K562 (cell line): ENCODE measurements at regions not wholly inside any gene's neighbourhood (a gene's known extent, or its start where the extent isn't known, plus 50 kb on each side); places are given as distances from the start of the nearest gene placed in this dataset.

Source experiments
- AFF4 ChIP-seq: sonication (generic); formaldehyde crosslinking; IDR thresholded peaks from 2 replicates; pipeline ENCODE4 v1.8.0; 2023; ENCODE audit warnings: mild to moderate bottlenecking, missing genetic modification reagents
- ARNT ChIP-seq, 2 experiments: fragments of 450-650 bp; IDR thresholded peaks; 2 replicates each; pipeline ENCODE4 v1.6.1; 2016; ENCODE audit warnings: mild to moderate bottlenecking in 1 of 2
- BCOR ChIP-seq: fragments of 450-650 bp; IDR thresholded peaks from 2 replicates; pipeline ENCODE4 v1.6.1; 2016
- CAMTA2 ChIP-seq: fragments of 250-450 bp; sonication (Bioruptor Pico); conservative IDR thresholded peaks from 2 replicates; pipeline ENCODE4 v1.5.1; 2022
- CREB3 ChIP-seq: fragments of 450-650 bp; conservative IDR thresholded peaks from 2 replicates; pipeline ENCODE4 v1.6.1; 2016; ENCODE audit warnings: missing genetic modification characterization, low read depth, mild to moderate bottlenecking, missing compliant biosample characterization, moderate library complexity
- CREB3L1 ChIP-seq: fragments of 450-650 bp; IDR thresholded peaks from 2 replicates; pipeline ENCODE4 v1.6.1; 2014; ENCODE audit warnings: low read depth, mild to moderate bottlenecking, moderate library complexity, borderline replicate concordance
- FIP1L1 ChIP-seq: fragments of 200-400 bp; formaldehyde crosslinking; IDR thresholded peaks from 2 replicates; pipeline ENCODE4 v1.6.1; 2018; ENCODE audit warnings: mild to moderate bottlenecking, low read depth, low read length; ENCODE audit not compliant: poor library complexity, severe bottlenecking
- HMGN3 ChIP-seq: IDR thresholded peaks from 2 replicates; pipeline ENCODE4 v1.6.1; 2011; ENCODE audit warnings: borderline replicate concordance, low read depth, mild to moderate bottlenecking, mixed read lengths, low read length; ENCODE audit not compliant: insufficient read length; ENCODE audit errors: extremely low read depth
- RUNX1 ChIP-seq: sonication (generic); IDR thresholded peaks from 2 replicates; pipeline ENCODE4 v1.6.1; 2016; ENCODE audit warnings: antibody characterized with exemption, low read depth
- SPI1 ChIP-seq: IDR thresholded peaks from 2 replicates; pipeline ENCODE4 v1.6.1; 2011; ENCODE audit warnings: low read depth, low read length, control low read depth, borderline replicate concordance
- TAL1 ChIP-seq: fragments of 450-650 bp; IDR thresholded peaks from 2 replicates; pipeline ENCODE4 v1.6.1; 2016; ENCODE audit warnings: mild to moderate bottlenecking
- TEAD4 ChIP-seq, 2 experiments: sonication (generic) in 1 of 2; formaldehyde crosslinking in 1 of 2; IDR thresholded peaks; 2 replicates each; pipeline versions ENCODE4 v1.6.1 to v1.8.0; 2012 to 2022; ENCODE audit warnings: borderline replicate concordance in 1 of 2, inconsistent platforms in 1 of 2, low read length in 1 of 2, mild to moderate bottlenecking in 1 of 2, missing genetic modification reagents in 1 of 2
- ZBTB34 ChIP-seq: fragments of 250-450 bp; sonication (Bioruptor Pico); IDR thresholded peaks from 2 replicates; pipeline ENCODE4 v1.8.0; 2021; ENCODE audit warnings: mild to moderate bottlenecking, moderate library complexity
- ZNF23 ChIP-seq: fragments of 250-450 bp; sonication (Bioruptor Pico); IDR thresholded peaks from 2 replicates; pipeline ENCODE4 v1.4.0; 2020; ENCODE audit warnings: mild to moderate bottlenecking
- ZNF316 ChIP-seq: fragments of 450-650 bp; IDR thresholded peaks from 2 replicates; pipeline ENCODE4 v1.6.1; 2016
- ZNF717 ChIP-seq: fragments of 250-450 bp; sonication (Bioruptor Pico); IDR thresholded peaks from 2 replicates; pipeline ENCODE4 v1.5.0; 2021
- ZNF79 ChIP-seq: fragments of 250-450 bp; sonication (Bioruptor Pico); IDR thresholded peaks from 2 replicates; pipeline ENCODE4 v1.4.0; 2020; ENCODE audit warnings: low read depth, mild to moderate bottlenecking, moderate library complexity
- TF ChIP-seq, protein P1 (sequence below), 2 experiments: fragments of 150-350 bp in 1 of 2; IDR thresholded peaks; 2 replicates each; pipeline ENCODE4 v1.6.1; 2012 to 2016; ENCODE audit warnings: low read depth in 2 of 2, low read length in 2 of 2, mild to moderate bottlenecking in 1 of 2, moderate library complexity in 1 of 2

- TF ChIP-seq HMGN3 = no peak
- TF ChIP-seq SPI1 = no peak
- TF ChIP-seq, protein P1, sequence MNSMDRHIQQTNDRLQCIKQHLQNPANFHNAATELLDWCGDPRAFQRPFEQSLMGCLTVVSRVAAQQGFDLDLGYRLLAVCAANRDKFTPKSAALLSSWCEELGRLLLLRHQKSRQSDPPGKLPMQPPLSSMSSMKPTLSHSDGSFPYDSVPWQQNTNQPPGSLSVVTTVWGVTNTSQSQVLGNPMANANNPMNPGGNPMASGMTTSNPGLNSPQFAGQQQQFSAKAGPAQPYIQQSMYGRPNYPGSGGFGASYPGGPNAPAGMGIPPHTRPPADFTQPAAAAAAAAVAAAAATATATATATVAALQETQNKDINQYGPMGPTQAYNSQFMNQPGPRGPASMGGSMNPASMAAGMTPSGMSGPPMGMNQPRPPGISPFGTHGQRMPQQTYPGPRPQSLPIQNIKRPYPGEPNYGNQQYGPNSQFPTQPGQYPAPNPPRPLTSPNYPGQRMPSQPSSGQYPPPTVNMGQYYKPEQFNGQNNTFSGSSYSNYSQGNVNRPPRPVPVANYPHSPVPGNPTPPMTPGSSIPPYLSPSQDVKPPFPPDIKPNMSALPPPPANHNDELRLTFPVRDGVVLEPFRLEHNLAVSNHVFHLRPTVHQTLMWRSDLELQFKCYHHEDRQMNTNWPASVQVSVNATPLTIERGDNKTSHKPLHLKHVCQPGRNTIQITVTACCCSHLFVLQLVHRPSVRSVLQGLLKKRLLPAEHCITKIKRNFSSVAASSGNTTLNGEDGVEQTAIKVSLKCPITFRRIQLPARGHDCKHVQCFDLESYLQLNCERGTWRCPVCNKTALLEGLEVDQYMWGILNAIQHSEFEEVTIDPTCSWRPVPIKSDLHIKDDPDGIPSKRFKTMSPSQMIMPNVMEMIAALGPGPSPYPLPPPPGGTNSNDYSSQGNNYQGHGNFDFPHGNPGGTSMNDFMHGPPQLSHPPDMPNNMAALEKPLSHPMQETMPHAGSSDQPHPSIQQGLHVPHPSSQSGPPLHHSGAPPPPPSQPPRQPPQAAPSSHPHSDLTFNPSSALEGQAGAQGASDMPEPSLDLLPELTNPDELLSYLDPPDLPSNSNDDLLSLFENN (IDR thresholded peaks at IDR 0.05; ENCODE audit: low read depth in 2 of 2, low read length in 2 of 2) = no peak
- no peak for TF ChIP-seq AFF4 (CRISPR knock-in tag)
- no peak for TF ChIP-seq ZBTB34 (CRISPR knock-in tag)
- no peak for TF ChIP-seq BCOR
- no peak for TF ChIP-seq CAMTA2 (CRISPR knock-in tag)
- TF ChIP-seq ZNF79 (CRISPR knock-in tag) = no peak
- no peak for TF ChIP-seq CREB3L1
- peak; percentile 42; the same call in 1 of the 2 replicates for TF ChIP-seq TAL1
- TF ChIP-seq RUNX1 = no peak
- TF ChIP-seq TEAD4 (IDR thresholded peaks at IDR 0.05; ENCODE audit: low read length) = peak; percentile 85
- TF ChIP-seq TEAD4 (CRISPR knock-in tag; IDR thresholded peaks at IDR 0.05; ENCODE audit: borderline replicate concordance) = no peak
- no peak for TF ChIP-seq ZNF316
- TF ChIP-seq ZNF717 (CRISPR knock-in tag) = no peak
- no peak for TF ChIP-seq FIP1L1
- no peak for TF ChIP-seq ZNF23
- TF ChIP-seq ARNT (IDR thresholded peaks at IDR 0.05) = no peak
- no peak for TF ChIP-seq CREB3 (tag)
Observed at GRCh38 chr5:53253421-53253871, 143.9 kb upstream of the MOCS2 start (continued).
